GM18858 (cell line): ENCODE measurements at regions not wholly inside any gene's neighbourhood (a gene's known extent, or its start where the extent isn't known, plus 50 kb on each side); places are given as distances from the start of the nearest gene placed in this dataset.
"Not testable (repeated sequence)": the region's sequence is repeated elsewhere in the genome, so short reads cannot be mapped to it uniquely, and the experiment has no call there.

Source experiments
- ATAC-seq: cut with Tn5 transposase; IDR thresholded peaks from one replicate; pipeline ENCODE4 v1.9.1; 2021; ENCODE audit not compliant: unreplicated experiment

- ATAC-seq: no peak
Measured at GRCh38 chr10:10745291-10745690, 272.4 kb upstream of the CELF2 start.

GRCh38 chr10:10755490-10755889, 262.2 kb upstream of the CELF2 start:
- no peak for ATAC-seq

GRCh38 chr10:10758306-10758705, 259.4 kb upstream of the CELF2 start:
- ATAC-seq: no peak

GRCh38 chr10:10759806-10760205, 257.9 kb upstream of the CELF2 start:
- not testable (repeated sequence) for ATAC-seq

GRCh38 chr10:10765017-10765416, 252.7 kb upstream of the CELF2 start:
- no peak for ATAC-seq

- no peak for ATAC-seq
Measured at GRCh38 chr10:10772411-10772810, 245.3 kb upstream of the CELF2 start.

- ATAC-seq: no peak
Measured at GRCh38 chr10:10772874-10773508, 244.7 kb upstream of the CELF2 start.

GRCh38 chr10:10774416-10774815, 243.3 kb upstream of the CELF2 start:
- ATAC-seq: no peak

- ATAC-seq: no peak
Measured at GRCh38 chr10:10776363-10776762, 241.3 kb upstream of the CELF2 start.

- ATAC-seq: no peak
Measured at GRCh38 chr10:10777279-10777678, 240.4 kb upstream of the CELF2 start.

GRCh38 chr10:10777723-10778122, 239.9 kb upstream of the CELF2 start:
- ATAC-seq: no peak

GRCh38 chr10:10778959-10779358, 238.7 kb upstream of the CELF2 start:
- no peak for ATAC-seq

GRCh38 chr10:10779511-10779910, 238.2 kb upstream of the CELF2 start:
- no peak for ATAC-seq

- no peak for ATAC-seq
Measured at GRCh38 chr10:10780746-10781145, 236.9 kb upstream of the CELF2 start.

GRCh38 chr10:10782603-10783002, 235.1 kb upstream of the CELF2 start:
- ATAC-seq: no peak

GRCh38 chr10:10785627-10786026, 232.0 kb upstream of the CELF2 start:
- ATAC-seq: no peak

GRCh38 chr10:10786109-10787090, 231.3 kb upstream of the CELF2 start:
- no peak for ATAC-seq

GRCh38 chr10:10787586-10787985, 230.1 kb upstream of the CELF2 start:
- ATAC-seq: no peak

GRCh38 chr10:10788761-10789160, 228.9 kb upstream of the CELF2 start:
- ATAC-seq: no peak

- no peak for ATAC-seq
Measured at GRCh38 chr10:10791869-10792268, 225.8 kb upstream of the CELF2 start.

- ATAC-seq: no peak
Measured at GRCh38 chr10:10792681-10793080, 225.0 kb upstream of the CELF2 start.

- ATAC-seq: no peak
Measured at GRCh38 chr10:10794046-10794445, 223.6 kb upstream of the CELF2 start.
